Fibroblast of upper back skin (primary cell): ENCODE measurements at regions not wholly inside any gene's neighbourhood (a gene's known extent, or its start where the extent isn't known, plus 50 kb on each side); places are given as distances from the start of the nearest gene placed in this dataset.

Experiments
- DNase-seq: peaks from one replicate; pipeline ENCODE4 v3.0.0-alpha.2; 2013

DNA sequence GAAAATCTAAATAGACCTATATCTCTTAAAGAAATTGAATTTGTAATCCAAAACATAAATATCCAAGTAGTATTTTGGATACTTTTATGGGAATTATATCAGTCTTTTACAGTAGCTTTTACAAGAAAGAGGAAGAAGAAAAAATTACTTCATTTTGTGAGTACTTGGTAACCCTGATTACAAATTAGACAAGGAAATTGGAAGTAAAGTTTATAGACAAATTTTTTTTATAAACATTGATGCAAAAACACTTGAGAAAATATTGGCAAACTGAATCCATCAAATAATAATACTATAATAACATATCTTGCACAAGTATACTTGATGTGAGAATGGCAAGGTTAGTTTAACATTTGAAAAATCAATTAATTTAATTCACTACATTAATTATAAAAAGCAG lies 954.1 kb upstream of the MIR17HG start:
- DNase-seq, result no peak

DNA sequence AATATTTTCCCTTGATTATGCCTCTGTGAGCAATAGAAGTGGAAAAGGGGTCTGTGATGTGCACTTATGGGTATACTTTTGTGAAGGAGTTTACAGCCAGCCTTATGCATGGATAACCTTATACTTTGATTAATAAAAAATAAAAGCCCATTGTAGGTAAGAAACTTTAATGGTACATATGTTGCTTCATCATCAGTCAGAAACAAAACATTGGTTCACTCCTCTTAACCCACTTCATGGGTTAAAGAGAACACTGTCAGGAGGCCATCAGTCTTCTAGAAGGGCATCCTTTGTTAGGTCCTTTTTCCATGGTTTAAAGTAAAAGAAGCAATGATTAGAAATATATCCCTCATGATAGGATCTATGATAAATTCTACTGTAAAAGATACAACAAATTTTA lies 952.1 kb upstream of the MIR17HG start:
- no peak for DNase-seq

GRCh38 chr13:90395846-90396245 lies 951.6 kb upstream of the MIR17HG start:
- no peak for DNase-seq

- DNase-seq, result no peak
Measured at GRCh38 chr13:90396266-90396665, 951.2 kb upstream of the MIR17HG start.

DNA sequence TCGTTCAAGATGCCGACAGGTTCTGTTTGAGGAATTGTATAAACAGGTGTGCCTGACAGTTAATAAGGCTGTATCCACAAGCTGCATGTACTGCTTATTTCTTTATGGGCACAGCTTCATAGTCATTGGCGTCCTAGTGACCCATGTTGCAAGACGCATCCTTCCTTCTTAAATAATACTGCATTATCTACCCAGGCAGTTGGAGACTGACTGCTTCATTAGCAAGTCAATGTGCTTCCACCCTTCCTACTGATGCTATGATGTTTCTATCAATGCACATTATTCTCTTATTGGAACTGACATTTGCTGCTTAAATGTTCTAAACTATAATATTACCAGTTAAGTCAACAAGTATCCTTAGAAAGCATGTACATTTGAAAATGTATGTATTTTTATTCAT lies 950.0 kb upstream of the MIR17HG start:
- no peak for DNase-seq

GRCh38 chr13:90400372-90400771 lies 947.1 kb upstream of the MIR17HG start:
- no peak for DNase-seq

GRCh38 chr13:90401150-90401549 lies 946.3 kb upstream of the MIR17HG start:
- no peak for DNase-seq

GRCh38 chr13:90402102-90402501 lies 945.4 kb upstream of the MIR17HG start:
- no peak for DNase-seq

- DNase-seq, result peak; percentile 30
Measured at GRCh38 chr13:90402613-90403012, 944.9 kb upstream of the MIR17HG start.

GRCh38 chr13:90403330-90404082 lies 944.0 kb upstream of the MIR17HG start:
- no peak for DNase-seq

DNA sequence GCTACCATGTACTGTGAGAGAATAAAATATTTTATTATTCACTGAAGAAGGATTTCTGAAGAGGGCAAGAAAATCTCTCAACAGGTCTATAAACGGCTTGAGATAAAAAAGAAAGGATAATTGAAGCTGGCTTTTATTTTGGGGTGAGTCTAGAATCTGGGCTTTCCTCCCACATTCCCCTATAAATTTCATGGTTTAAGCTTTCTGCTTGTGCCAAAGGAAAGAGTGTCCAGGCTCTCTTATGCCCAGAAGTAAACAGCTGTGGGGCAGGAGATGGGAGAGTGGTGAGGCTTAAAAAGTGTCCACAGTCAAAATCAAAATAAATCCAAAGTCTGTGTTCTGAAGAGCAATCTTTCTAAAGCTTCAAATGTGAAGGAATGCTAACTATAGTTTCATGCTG lies 942.2 kb upstream of the MIR17HG start:
- no peak for DNase-seq

DNA sequence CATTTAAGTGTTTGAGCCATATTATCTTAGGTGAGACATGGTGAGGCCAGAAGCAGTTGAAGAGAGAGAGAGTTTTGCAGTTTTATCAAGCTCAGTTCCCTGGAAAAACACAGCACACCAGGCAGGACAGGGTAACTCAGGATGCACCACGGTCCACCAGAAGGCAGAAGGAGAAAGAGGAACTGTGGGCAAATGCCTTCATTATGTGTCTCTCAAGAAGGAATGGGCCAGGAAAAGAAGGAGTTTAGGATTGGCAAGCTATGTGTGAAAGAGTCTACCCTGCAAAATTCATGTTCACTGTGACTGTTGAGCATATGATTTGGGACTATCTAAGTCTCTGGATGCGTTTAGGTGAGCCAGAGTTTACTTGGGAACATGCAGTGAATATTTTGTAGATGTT lies 934.5 kb upstream of the MIR17HG start:
- DNase-seq, result no peak

- no peak for DNase-seq
Measured at GRCh38 chr13:90413548-90413947, 933.9 kb upstream of the MIR17HG start.

- peak; percentile 81 for DNase-seq
Measured at GRCh38 chr13:90414691-90415596, 932.5 kb upstream of the MIR17HG start.

- peak; percentile 9 for DNase-seq
Measured at GRCh38 chr13:90415902-90416301, 931.6 kb upstream of the MIR17HG start.

GRCh38 chr13:90416519-90416918 lies 931.0 kb upstream of the MIR17HG start:
- DNase-seq, result peak; percentile 72

DNA sequence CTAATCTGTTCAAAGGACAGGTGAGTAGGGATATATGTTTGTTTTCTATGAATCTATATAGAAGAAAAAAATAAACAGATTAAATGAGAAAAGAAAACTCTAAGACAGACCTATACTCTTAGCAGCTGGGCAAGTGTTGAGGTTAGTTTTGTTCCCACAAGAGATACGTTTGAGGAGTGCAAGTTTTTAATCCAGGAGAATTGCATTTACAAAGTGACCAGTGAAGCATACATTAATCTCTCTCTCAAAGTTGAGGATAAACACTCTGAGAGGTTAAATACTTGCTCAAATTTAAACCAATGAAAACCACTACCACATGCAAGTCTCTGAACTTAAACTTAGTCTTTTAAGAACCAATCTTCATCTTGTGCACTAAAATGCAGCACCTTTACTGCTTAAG lies 930.5 kb upstream of the MIR17HG start:
- DNase-seq, result no peak

GRCh38 chr13:90420683-90421082 lies 926.8 kb upstream of the MIR17HG start:
- no peak for DNase-seq

DNA sequence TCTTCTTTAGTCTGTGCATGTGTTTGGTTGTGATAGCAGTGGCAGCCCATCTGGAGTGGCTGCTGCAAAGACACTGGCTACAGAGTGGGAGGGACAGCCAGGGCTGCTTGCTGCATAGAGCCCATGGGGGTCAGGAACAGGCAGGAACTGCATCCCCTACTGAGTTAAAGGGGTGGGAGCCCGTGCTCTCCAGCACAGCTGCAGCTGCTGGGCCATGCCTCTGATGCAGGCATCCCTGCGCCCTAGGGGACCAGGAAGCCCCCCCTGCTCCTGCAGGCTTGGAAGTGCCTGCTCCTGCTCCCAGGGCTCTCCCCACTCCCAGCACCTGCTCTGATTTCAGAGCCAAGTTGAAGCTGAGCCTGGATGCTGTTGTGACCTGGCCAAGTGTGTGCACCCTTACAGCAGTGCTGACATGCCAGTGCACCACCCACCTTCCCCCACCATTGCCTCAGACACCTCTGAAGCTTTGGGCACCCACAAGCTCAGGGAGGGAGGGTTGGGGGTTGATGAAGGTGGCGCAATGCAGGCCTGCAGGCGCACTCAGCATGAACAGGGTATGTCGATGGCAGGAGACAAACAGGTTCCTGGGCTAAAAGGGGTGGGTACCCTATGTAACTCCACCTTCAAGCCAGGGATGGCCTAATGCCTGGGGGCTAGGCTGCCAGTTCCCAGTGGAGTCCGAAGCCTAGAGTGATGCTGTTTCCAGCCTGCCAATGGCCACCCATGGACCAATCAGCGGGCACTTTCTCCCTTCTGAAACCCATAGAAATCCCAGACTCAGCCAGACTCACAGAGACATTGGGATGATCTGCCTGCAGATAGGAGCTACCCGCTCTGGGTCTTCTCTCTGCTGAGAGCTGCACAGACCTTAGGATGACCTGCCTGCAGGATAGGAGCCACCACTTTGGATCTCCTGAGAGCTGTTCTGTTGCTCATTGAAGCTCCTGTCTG lies 919.9 kb upstream of the MIR17HG start:
- DNase-seq, result no peak

- no peak for DNase-seq
Measured at GRCh38 chr13:90428522-90429210, 918.8 kb upstream of the MIR17HG start.

- no peak for DNase-seq
Measured at GRCh38 chr13:90430127-90430526, 917.4 kb upstream of the MIR17HG start.

DNA sequence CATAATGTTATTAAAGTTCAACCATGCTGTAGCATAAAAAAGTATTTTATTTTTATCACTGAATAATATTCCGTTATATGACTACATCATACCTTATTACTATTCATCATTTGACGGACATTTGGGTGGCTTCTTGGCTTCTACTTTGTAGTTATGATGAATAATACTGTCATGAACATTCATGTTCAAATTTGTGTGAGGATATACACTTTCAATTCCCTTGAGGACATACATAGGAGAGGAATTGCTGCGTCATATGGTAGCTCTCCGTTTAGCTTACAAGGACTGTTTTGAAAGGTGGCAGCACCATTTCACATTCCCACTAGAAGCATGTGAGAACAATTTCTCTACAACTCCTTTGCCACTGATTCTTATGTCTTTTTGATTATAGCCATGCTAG lies 910.8 kb upstream of the MIR17HG start:
- no peak for DNase-seq
